B cell (primary cell): ENCODE measurements at regions not wholly inside any gene's neighbourhood (a gene's known extent, or its start where the extent isn't known, plus 50 kb on each side); places are given as distances from the start of the nearest gene placed in this dataset.

ENCODE experiments used
- ATAC-seq: fragments of 200-7000 bp; cut with Tn5 transposase; one replicate; pipeline ENCODE4 v1.10.0; 2021; ENCODE audit warnings: low read depth, mild to moderate bottlenecking, moderate number of reproducible peaks, moderate library complexity
- CTCF ChIA-PET: fragments of 350-600 bp; sonication (Branson Sonifier 250); formaldehyde crosslinking; loops from one replicate; lab custom pipeline; 2021; ENCODE audit warnings: antibody characterized with exemption, inconsistent platforms; lab: Charles Lee
- POLR2A ChIA-PET: fragments of 350-600 bp; sonication (Branson Sonifier 250); formaldehyde crosslinking; loops from one replicate; lab custom pipeline; 2021; ENCODE audit warnings: antibody characterized with exemption; lab: Charles Lee
- DNase-seq: peaks from one replicate; pipeline ENCODE4 v3.0.0; 2013
- H2AFZ ChIP-seq: 2 replicates; pipeline ENCODE4 v1.6.1; 2012; ENCODE audit warnings: mild to moderate bottlenecking, low read depth, low read length; ENCODE audit not compliant: insufficient read depth, poor library complexity, severe bottlenecking
- H3K27ac ChIP-seq, 2 donors: 1 replicate in 1 of 2; 2 replicates in 1 of 2; pipeline ENCODE4 v1.5.1; 2012 to 2013; ENCODE audit warnings: low read length in 2 of 2, mild to moderate bottlenecking in 2 of 2, moderate library complexity in 1 of 2
- H3K27me3 ChIP-seq, 4 experiments: fragments of 200-600 bp in 1 of 4; sonication (generic) in 1 of 4; replicated peaks in 1 of 4; 1 replicate in 2 of 4; 2 replicates in 2 of 4; pipeline versions ENCODE4 v1.6.1 to v1.7.0; 2013 to 2016; ENCODE audit warnings: low read length in 3 of 4, mild to moderate bottlenecking in 2 of 4, mixed read lengths in 1 of 4, moderate library complexity in 1 of 4; ENCODE audit not compliant: insufficient read depth in 4 of 4, control insufficient read depth in 3 of 4; ENCODE audit errors: control extremely low read depth in 1 of 4
- H3K36me3 ChIP-seq, 2 experiments: replicated peaks in 1 of 2; 1 replicate in 1 of 2; 2 replicates in 1 of 2; pipeline versions ENCODE4 v1.6.1 to v1.7.1; 2013; ENCODE audit warnings: low read length in 1 of 2; ENCODE audit not compliant: insufficient read depth in 2 of 2, control insufficient read depth in 1 of 2; ENCODE audit errors: control extremely low read depth in 1 of 2, extremely low read depth in 1 of 2
- H3K4me1 ChIP-seq, 2 donors: fragments of 200-600 bp in 1 of 2; sonication (generic) in 1 of 2; 1 replicate in 1 of 2; 2 replicates in 1 of 2; pipeline versions ENCODE4 v1.5.1 to v1.6.1; 2013 to 2017; ENCODE audit warnings: low read length in 2 of 2; ENCODE audit not compliant: control insufficient read depth in 2 of 2, insufficient read depth in 2 of 2
- H3K4me2 ChIP-seq: replicated peaks from 2 replicates; pipeline ENCODE3; 2012; ENCODE audit warnings: mild to moderate bottlenecking, low read depth, low read length; ENCODE audit not compliant: poor library complexity, severe bottlenecking
- H3K4me3 ChIP-seq, 5 experiments: fragments of 200-600 bp in 1 of 5; sonication (generic) in 1 of 5; 1 replicate in 3 of 5; 2 replicates in 2 of 5; pipeline versions ENCODE4 v1.5.1 to v1.7.0; 2011 to 2016; ENCODE audit warnings: low read length in 4 of 5, mild to moderate bottlenecking in 4 of 5, low read depth in 2 of 5, control low read depth in 1 of 5, moderate library complexity in 1 of 5; ENCODE audit not compliant: insufficient read depth in 1 of 5; ENCODE audit errors: control extremely low read depth in 1 of 5, extremely low read depth in 1 of 5
- H3K79me2 ChIP-seq: fragments of 200-600 bp; sonication (generic); one replicate; pipeline ENCODE4 v1.6.0; 2016; ENCODE audit warnings: low read length; ENCODE audit not compliant: control insufficient read depth, insufficient read depth
- H3K9ac ChIP-seq: fragments of 200-600 bp; sonication (generic); 2 replicates; pipeline ENCODE4 v1.6.1; 2017; ENCODE audit warnings: mild to moderate bottlenecking, low read length, moderate library complexity
- H3K9me3 ChIP-seq, 3 donors: one replicate each; pipeline versions ENCODE4 v1.6.1 to v1.7.1; 2013; ENCODE audit warnings: low read length in 2 of 3; ENCODE audit not compliant: control insufficient read depth in 2 of 3, insufficient read depth in 1 of 3; ENCODE audit errors: control extremely low read depth in 1 of 3
- H4K20me1 ChIP-seq: 2 replicates; pipeline ENCODE4 v1.6.0; 2012; ENCODE audit warnings: mild to moderate bottlenecking, low read length; ENCODE audit not compliant: insufficient read depth, control insufficient read depth, poor library complexity, severe bottlenecking
- H3K27ac Mint-ChIP-seq: one replicate; pipeline ENCODE4 v1.8.0; 2021; ENCODE audit warnings: mixed read lengths
- H3K27me3 Mint-ChIP-seq: one replicate; pipeline ENCODE4 v1.8.0; 2021; ENCODE audit warnings: mixed read lengths
- H3K4me1 Mint-ChIP-seq: one replicate; pipeline ENCODE4 v1.8.0; 2021; ENCODE audit warnings: mixed read lengths
- H3K4me3 Mint-ChIP-seq: one replicate; pipeline ENCODE4 v1.8.0; 2021; ENCODE audit warnings: mixed read lengths
- H3K9me3 Mint-ChIP-seq: one replicate; pipeline ENCODE4 v1.8.0; 2022; ENCODE audit warnings: mixed read lengths; ENCODE audit not compliant: insufficient read depth
- CTCF ChIP-seq: fragments of 200-600 bp; IDR thresholded peaks from one replicate; pipeline ENCODE4 v1.8.0; 2022; ENCODE audit warnings: antibody characterized with exemption, mild to moderate bottlenecking
- EZH2 ChIP-seq: IDR thresholded peaks from 2 replicates; pipeline ENCODE4 v1.6.1; 2012; ENCODE audit warnings: borderline replicate concordance, low read depth, mild to moderate bottlenecking, moderate library complexity, low read length; ENCODE audit not compliant: insufficient read depth, poor library complexity, severe bottlenecking
- WGBS: methylation state at CpG from one replicate; pipeline ENCODE4 v1.1.5; 2013; ENCODE audit warnings: missing lambda C conversion rate; ENCODE audit not compliant: insufficient coverage; 5-methylcytosine and 5-hydroxymethylcytosine counted together
- intact Hi-C: fragments of 100-400 bp; cut with micrococcal nuclease; formaldehyde crosslinking; loops from one replicate; pipeline ENCODE4 v1.10.0; 2022

GRCh38 chr11:103736315-103737036 is 300.0 kb upstream of the DDI1 start:
- TF ChIP-seq CTCF (no peak), EZH2 (no peak)
- H3K27me3 ChIP-seq, result peaks cover 0 to 2% (median 0%) of the 10 kb centered on the region in 4 experiments
- H3K36me3 ChIP-seq, result no peaks in the 10 kb centered on the region
- peaks cover 11% of the 10 kb centered on the region for H3K27me3 Mint-ChIP-seq
- no peaks in the 10 kb centered on the region for H3K4me1 Mint-ChIP-seq
- no peak overlapping the region for H3K27ac Mint-ChIP-seq
- no peak overlapping the region for H3K27ac ChIP-seq
- H3K4me3 ChIP-seq, result no peak overlapping the region
- no peaks in the 10 kb centered on the region for H3K79me2 ChIP-seq
- no peak overlapping the region for H3K4me3 Mint-ChIP-seq
- H2AFZ ChIP-seq, result no peak overlapping the region
- H3K4me1 ChIP-seq, result no peaks in the 10 kb centered on the region
- ChIA-PET CTCF (no interaction called here), POLR2A (no interaction called here)
- no peak overlapping the region for H3K9ac ChIP-seq
- intact Hi-C loops, result no loop called here
- no peak overlapping the region for H3K4me2 ChIP-seq
- H4K20me1 ChIP-seq, result no peaks in the 10 kb centered on the region
- ATAC-seq (no peak), DNase-seq (no peak)
- H3K9me3 Mint-ChIP-seq, result no peaks in the 10 kb centered on the region
- no peaks in the 10 kb centered on the region for H3K9me3 ChIP-seq
- 90% methylated on average over 2 of the region's 4 CpGs for WGBS

- DNase-seq (no peak), ATAC-seq (no peak)
- Histone ChIP-seq H3K9me3 (no peaks in the 10 kb centered on the region), H3K27me3 (no peaks in the 10 kb centered on the region), H3K79me2 (no peaks in the 10 kb centered on the region), H3K4me2 (no peak overlapping the region), H3K4me1 (no peaks in the 10 kb centered on the region), H3K36me3 (no peaks in the 10 kb centered on the region), H4K20me1 (no peaks in the 10 kb centered on the region), H3K4me3 (no peak overlapping the region), H3K9ac (no peak overlapping the region), H3K27ac (no peak overlapping the region), H2AFZ (no peak overlapping the region)
- no peaks in the 10 kb centered on the region for H3K4me1 Mint-ChIP-seq
- no peak overlapping the region for H3K27ac Mint-ChIP-seq
- no peak overlapping the region for H3K4me3 Mint-ChIP-seq
- CTCF ChIA-PET, result no interaction called here
- POLR2A ChIA-PET, result no interaction called here
- H3K9me3 Mint-ChIP-seq, result no peaks in the 10 kb centered on the region
- peaks cover 11% of the 10 kb centered on the region for H3K27me3 Mint-ChIP-seq
- intact Hi-C loops, result no loop called here
- no peak for TF ChIP-seq EZH2
- no peak for TF ChIP-seq CTCF
- WGBS, result 93% methylated on average over 2 of the region's 4 CpGs
These were observed 299.3 kb upstream of the DDI1 start for GRCh38 chr11:103737037-103737622.
